HG03520 (cell line): ENCODE measurements at regions not wholly inside any gene's neighbourhood (a gene's known extent, or its start where the extent isn't known, plus 50 kb on each side); places are given as distances from the start of the nearest gene placed in this dataset.

ENCODE experiments used
- ATAC-seq: cut with Tn5 transposase; IDR thresholded peaks from one replicate; pipeline ENCODE4 v1.9.1; 2021; ENCODE audit warnings: mild to moderate bottlenecking, moderate library complexity; ENCODE audit not compliant: unreplicated experiment

DNA sequence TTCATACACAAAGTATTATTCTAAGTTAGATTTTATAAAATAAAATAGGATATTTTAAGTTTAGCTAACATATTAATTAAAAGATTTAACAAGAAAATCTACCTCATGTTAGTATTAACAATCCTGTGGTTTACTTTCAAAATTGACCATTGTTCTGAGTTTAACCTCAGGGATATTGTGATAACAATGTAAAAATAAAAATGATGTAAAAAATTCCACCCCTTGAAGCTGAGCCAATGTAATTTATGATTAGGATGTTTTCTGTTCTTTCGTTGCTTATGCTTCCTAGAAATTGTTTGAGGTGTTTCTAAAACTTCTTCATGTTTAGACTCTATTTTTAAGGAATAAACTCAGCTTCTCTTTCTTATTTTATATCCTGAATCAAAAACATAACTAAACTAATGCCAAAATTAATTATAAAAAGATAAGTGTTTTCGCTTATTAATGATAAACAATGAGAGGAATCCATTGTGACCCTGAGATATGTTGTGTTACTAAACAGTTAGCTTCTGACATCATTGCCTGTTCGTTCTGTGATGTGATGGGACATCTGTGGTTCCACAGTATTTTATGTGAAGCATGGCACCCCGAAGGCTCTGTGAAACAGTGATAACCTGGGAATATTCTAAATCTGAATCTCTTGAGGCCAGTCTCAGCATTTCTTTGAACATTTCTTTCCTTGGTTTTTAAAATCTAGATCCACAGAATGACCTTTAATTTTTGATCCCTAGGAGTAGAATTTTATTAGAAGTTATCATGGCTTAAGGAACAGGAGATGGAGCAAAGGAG is 340.8 kb downstream of the ARL4A start:
- ATAC-seq = no peak

DNA sequence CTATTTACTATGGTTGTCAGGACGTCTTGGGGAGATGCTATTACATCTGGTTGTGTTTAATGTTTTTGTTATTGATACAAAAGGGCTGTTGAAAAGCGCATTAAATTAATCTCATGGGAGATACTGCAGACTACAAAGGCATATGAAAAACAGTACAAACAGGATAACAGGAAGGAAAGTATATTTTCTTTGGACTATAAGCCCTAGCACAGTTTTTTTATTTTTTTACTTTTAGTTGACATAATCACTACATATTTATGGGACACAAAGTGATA is 341.3 kb downstream of the ARL4A start:
- ATAC-seq = no peak

DNA sequence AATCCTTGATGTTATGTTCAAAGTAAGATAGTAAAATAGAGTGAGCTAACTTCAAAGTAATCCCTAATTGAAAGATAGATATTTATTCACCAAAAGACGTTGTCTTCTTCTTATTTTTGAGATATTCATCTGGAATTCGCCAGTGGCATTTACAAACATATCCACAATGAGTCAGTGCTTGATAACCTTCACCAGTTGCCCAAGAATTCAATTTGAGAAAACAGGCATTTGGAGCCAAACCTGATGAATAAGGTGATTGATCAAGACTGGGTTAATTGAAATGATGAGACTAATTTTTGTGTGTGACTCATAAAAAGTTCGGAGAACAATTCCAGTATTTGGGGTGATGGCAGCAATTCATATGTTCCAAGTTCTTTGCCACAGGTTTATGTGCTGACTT is 344.0 kb downstream of the ARL4A start:
- ATAC-seq = no peak

DNA sequence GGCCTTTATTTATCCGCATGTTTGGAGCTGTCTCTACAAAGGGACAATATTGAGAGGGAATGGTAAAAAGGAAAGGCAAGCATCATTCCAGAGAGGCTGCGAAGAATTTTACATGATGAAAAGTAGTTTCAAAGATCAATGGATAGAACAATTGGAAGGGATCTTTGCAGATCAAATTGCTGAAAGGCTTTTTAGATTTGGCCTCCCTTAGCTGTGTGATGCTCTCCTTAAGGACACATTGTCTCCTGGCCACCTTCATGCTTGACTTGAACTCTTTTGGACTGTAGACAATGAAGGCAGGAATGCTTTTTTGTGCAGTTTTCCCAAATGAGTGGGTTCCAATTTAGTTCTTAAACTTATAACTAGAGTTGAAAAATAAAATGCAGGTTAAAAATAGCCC is 344.7 kb downstream of the ARL4A start:
- no peak for ATAC-seq

DNA sequence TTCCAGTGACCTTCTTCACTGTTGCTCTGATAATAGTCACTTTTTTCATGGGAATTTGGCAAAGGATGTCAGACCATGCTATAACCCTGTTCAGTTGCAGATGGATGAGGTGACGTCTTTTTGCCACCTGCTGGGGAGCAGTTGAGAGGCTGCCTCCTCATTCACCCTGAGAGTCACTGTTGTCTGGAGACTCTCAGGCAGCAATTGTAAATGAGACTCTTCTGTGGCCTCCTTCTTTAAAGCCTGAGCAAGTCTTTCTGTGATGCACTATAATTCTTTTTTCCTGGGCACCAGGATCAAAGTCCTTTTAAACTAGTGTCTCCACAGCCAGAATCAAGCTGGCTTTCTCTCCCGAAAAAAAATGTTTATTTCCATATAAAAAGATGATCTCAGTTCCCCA is 345.1 kb downstream of the ARL4A start:
- ATAC-seq = no peak

DNA sequence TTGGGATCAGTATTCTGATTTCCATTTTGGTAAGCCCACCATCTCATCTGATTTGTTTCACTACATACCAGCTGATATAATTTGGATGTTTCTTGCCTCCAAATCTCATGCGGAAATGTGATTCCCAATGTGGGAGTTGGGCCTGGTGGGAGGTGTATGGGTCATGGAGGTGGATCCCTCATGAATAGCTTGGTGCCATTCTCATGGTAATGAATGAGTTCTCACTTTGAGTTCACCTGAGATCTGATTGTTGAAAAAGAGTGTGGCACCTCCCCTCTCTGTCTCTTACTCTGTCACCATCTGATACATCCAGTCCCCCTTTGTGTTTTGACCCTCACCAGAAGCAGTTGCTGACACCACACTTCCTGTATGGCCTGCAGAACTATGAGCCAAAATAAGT is 347.3 kb downstream of the ARL4A start:
- ATAC-seq = no peak

DNA sequence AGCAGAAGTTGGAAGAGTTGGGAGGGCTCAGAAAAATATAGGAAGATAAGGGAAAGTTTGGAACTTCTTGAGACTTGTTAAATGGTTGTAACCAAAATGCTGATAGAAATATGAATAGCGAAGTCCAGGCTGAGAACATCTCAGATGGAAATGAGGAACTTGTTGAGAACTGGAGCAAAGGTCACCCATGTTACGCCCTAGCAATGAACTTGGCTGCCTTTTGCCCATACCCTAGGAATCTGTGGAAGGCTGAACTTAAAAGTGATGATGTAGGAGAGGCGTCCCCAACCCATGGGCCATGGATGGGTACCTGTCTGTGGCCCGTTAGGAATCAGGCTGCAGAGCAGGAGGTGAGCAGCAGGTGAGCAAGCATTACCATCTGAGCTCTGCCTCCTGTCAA is 347.8 kb downstream of the ARL4A start:
- ATAC-seq = no peak

DNA sequence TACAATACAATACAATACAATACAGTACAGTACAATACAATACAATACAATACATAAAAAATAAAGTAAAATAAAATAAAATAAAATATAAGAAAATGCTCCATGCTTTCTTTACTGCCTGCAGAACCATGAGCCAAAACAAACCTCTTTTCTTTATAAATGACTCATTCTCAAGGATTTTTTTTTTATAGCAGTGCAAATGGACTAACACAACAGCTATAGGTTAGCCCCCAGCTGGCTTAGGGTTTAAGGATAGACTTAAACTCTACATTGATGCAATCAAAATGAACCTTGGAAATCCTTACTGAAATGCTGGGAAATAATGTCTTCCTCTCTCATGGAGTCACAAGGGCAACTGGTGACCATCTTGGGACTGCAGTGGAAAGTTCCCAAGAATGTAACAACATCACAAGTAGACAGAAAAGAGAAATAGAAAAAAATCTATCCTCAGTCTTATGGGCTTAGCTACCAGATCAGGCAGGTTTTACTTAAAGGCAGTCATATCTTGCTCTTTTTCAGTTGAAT is 348.9 kb downstream of the ARL4A start:
- ATAC-seq = no peak

DNA sequence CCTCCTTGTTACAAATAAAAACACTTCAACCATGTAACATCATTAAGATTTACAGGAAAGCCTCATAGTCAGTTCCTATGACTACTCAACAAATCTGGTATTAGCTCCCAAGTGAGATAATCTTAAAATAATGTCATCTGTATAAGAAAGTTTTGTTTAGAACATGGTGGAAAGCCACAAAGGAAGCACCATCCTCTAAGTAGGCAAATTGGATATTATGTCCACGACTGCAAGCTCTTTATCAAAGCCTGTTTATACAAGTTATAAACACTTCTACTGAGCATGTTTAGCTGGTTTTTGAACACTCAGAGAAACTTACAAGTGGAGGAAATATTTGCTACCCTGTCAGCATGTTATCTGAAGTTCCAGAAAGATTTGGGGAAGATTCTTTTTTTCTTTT is 349.8 kb downstream of the ARL4A start:
- no peak for ATAC-seq

DNA sequence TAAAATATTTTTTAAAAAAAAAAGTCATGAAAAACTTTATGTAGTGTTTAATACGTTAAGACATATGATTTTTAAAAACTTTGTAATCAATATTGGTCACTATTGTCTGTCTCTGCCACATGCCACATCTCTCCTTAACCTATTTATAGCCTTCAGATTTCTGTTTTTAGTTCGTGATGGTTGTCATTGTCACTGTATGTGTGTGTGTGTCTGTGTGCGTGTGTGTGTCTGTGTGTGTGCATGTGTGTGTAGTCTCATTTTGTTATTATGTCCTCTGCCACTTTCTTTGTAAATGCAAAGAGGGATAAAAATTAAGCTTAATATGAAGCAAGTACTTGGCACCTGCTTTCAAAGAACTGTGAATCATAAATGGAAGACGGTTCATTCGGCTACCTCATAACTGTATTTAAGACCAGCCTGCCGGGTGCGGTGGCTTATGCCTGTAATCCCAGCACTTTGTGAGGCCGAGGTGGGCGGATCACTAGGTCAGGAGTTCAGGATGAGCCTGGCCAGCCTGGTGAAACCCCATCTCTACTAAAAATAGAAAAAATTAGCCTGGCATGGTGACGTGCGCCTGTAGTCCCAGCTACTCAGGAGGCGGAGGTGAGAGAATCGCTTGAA is 354.0 kb downstream of the ARL4A start:
- ATAC-seq = no peak

DNA sequence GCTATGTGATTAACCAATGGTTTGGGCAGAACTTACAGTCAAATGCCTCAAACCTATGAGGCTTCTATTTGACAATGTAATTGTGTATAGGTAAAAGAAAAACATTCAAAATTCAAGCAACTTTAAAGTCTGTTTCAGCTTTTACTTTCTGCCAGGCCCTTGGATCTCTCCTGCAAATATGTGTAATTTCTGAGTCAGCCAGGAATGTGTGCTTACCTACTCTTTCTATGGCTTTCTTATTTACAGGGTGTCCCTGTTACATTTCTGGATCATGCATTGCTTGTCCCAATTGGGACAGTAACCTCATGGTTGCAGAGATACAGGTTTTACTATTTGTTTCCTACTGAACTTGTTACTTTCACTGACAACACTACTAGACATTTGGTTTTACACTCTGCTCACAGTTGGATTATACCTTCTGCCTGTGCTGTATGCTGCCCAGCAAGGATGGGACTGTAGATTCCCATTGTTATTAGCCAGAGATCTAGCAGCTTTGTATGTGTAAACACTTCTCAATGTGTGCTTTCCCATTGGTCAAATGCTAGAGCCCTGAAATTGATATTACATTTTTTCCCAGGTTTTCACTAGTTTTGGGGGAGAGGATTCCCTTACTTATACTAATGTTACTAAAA is 355.3 kb downstream of the ARL4A start:
- no peak for ATAC-seq

DNA sequence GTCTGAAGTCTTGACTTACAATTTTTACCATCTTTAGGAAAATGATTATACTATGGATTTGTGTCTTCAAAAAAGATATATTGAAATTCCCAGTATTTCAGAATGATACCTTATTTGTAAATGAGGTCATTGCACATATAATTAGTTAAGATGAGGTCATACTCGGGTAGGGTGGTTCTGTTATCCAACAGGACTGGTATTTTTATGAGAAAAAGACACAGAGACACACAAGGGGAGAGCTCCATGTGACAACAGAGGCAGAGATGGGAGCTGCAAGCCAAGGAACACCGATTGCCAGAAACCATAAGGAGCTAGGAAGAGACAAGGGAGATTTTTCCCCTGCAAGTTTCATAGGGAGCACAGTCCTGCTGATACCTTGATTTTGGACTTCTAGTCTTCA is 356.9 kb downstream of the ARL4A start:
- ATAC-seq = no peak

DNA sequence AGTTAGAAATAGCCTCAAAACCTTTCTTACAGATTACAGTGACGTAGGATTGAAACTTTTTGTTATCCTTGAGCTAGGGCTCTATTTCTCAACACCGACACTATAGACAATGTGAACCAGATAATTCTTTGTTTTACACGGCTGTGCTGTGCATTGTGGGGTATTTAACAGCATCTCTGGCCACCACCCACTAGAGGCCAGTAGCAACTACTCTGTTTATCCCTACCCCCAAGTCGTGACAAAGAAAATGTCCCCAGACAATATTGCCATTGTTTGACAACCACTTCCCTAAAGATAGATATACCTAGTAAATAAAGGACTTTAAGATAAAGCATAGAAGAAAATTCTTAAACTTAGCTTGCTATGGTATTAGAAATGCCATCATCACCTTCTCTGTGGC is 359.6 kb downstream of the ARL4A start:
- no peak for ATAC-seq

DNA sequence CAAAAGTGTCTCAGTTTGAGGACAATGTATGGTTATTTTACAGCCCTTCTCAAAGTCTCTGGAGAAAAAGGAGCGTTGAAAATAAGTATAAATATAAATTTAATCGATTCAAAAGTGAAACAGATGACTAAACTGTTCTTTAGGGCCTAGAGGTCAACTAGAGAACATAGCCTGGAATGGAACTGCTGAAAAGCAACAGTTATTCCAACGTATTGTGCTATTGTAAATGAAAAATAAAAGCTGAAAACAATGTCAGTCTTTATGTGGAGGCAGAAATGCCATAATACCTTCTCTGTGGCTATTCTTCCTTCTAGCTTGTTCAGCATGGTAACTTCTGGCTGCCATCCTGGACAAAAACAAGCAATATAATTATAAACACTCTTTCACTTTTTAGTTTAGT is 362.5 kb downstream of the ARL4A start:
- ATAC-seq = no peak

DNA sequence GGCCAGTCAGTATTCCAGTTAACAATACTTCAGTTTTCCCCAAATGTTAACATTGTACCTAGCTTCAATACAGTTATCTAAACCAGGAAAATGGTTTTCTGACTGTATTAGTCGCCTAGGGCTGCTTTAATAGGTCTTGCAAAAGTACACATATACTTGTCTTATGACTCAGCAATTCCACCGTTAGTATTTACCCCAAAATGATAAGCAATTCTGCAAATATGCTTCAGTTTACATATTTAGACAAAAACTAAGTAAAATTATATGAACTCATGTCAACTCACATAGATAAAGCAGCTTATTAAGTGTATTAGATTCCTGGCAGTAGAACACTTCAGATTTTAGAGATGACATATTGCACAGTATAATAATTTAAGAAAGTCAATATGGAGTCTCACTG is 363.3 kb downstream of the ARL4A start:
- ATAC-seq = no peak

DNA sequence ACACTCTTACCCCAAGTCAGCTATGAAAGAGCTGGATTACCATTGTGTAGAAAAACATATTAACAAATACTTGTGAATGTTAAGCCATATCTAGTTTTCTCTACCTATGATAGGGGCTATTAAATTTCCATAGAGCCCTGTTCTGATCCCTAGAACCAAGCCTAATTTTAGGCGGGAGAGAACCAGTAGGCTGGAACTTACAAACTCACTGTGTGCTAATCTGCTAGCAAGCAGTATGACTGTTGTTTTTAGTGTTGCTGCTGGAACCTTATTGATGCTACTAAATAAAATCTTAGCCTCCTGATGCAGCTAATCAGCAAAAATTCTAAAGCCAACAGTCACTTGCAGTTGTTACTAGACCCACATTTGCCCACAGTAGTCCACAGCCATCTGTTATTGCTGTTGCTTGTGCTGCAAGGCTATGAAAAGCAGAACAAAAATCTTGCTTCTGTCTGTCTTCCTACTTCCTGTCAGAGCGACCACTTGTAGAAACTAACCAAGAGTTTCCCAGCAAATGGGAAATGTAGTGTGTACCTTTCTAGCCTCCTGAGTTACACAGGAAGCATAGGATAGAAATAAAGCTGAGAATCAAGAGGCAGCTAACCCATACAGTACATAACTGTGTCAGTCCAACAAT is 368.4 kb downstream of the ARL4A start:
- no peak for ATAC-seq

DNA sequence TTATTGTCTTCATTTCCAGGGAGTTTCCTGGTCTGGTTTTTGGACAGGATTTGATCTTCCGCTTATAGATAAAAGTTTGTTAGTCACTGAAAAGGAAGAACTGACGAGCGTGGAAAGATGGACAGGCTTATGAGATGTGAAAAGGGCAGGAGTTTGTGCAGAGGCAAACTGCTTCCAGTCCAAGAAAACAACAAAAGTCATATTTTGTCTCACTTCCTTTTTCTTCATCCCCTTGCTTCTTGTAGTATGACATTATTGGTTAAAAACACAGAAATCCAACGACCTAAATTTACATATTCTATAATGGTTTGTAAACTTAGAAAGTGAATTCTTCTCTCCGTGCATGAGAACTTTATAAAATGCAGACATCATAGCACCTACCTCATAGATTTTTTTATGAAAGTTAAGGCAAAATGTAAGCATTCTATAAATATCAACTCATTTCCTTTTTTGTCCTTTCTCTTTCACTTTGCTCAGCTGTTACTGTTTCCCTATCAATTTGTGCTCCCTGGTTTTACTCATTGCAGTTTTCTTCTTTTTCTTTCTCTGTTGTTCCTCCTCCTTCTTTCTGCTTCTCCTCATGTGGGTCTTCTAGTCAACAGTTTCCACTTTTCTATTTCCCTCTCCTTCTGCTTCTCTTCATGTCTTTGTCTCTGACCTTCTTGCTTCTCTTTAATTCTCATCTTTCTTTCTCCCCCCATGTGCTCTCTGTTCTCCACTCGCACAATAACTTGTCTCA is 370.2 kb downstream of the ARL4A start:
- ATAC-seq = peak; percentile 94

DNA sequence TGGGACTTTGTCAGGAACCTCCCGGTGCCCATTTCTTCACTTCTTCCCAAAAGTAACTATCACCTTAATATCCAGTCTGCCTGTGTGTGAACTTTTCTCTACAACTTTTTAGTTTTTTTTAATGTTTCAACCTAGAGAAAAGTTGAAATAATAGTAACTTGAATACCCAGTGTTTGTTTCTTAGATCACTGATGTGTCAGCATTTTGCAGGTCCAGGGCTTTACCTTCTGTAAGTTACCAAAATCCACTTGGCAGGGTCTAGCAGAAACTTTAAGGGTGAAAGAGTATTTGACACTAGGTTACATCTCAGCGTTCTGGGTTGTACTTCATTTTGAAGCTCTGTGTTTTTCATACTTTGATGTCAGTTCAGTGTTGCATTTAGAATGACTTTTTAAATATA is 372.7 kb downstream of the ARL4A start:
- ATAC-seq = no peak

DNA sequence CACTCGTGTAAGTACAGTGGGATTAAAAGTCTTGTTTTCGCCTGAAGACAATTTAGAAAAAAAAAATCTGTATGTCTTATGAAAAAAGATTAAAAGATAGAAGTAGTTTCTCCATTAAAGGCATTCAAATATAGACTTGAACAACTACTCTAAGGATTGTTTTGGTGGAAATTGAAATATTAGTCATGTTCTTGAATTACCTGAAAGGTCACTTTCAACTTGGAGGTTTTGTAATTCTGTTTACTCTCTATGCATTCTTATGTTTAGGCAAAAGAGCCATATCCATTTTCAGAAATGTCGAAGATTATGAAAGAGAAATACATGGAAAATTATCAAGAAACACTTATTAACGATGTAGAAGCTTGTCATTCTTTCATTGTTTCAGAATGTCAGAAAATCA is 373.7 kb downstream of the ARL4A start:
- no peak for ATAC-seq

DNA sequence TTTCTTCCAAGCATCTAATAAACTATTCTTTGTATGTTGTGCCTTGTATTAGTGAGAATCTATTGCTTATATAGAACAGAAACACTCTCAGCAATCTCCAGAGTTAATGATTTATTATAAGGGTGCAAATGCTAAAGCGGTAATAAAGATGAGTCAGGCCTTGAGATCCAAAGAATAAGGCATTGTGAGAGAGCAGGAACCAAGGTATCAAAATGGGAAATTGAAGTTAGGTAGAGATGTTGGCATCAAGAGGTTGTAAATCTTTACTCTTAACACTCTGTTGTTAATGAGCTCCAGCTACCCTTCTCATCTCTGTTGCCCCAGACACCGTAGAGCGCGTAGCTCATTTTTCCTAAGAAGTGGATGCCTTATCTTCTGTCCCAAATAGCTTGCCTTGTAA is 375.2 kb downstream of the ARL4A start:
- no peak for ATAC-seq

DNA sequence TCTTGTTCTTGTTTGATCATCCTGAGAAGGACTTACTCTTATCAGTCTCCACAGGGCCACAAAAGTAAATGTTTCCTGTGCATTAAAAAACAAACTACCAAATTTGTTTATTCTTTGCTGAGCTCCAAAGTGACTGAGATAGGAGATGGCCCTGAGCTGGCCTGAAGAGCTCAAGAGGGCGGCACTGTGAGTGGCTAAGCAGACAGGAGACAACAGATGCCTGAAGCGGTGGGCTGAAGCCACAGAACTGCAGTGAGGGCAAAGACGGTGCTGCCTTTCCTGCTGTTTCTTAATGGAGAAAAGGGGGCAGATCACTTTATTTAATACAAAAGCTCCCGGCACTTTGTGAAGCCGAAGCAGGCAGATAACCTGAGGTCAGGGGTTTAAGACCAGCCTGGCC is 379.6 kb downstream of the ARL4A start:
- no peak for ATAC-seq
